OCI-LY3 (cell line): ENCODE measurements at regions not wholly inside any gene's neighbourhood (a gene's known extent, or its start where the extent isn't known, plus 50 kb on each side); places are given as distances from the start of the nearest gene placed in this dataset.

Experiments
- CTCF ChIP-seq: fragments of 200-600, 300-600 bp; sonication (generic); IDR thresholded peaks from 2 replicates; pipeline ENCODE4 v1.5.1; 2014; ENCODE audit warnings: antibody characterized with exemption, low read length, low read depth
- EZH2phosphoT487 ChIP-seq: fragments of 200-600 bp; shearing (Covaris generic); IDR thresholded peaks from 2 replicates; pipeline ENCODE4 v1.6.1; 2018; ENCODE audit warnings: antibody characterized with exemption, mixed run types, low read depth

GRCh38 chr14:86310148-86310547 lies 780.2 kb downstream of the FLRT2 start:
- TF ChIP-seq CTCF (no peak), EZH2phosphoT487 (no peak)
